NCI-H1092 (cell line): ENCODE measurements at regions not wholly inside any gene's neighbourhood (a gene's known extent, or its start where the extent isn't known, plus 50 kb on each side); places are given as distances from the start of the nearest gene placed in this dataset.

Experiments
- DNase-seq: peaks from one replicate; lab custom pipeline; 2025; lab: John Stamatoyannopoulos, UW

DNA sequence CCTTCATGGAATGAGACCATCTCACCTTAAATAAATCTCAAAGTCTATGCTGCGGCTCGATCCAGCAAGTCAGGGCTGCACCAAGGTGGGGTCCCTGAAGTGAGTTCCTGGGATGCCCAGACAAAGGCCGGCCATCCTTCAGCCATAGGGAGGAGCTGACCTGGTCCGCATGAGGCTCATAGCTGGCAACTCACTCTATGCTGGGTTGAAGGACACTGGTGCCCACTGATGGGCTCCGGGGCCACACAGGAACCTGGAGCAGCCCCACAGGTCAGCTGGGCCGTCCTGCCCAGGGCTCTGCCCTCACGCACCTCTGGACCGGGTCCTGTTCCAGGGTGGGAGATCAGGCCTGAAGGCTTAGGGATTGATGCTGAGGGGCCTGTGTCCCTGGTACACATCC is 1339.3 kb downstream of the TBC1D22A start:
- no peak for DNase-seq

DNA sequence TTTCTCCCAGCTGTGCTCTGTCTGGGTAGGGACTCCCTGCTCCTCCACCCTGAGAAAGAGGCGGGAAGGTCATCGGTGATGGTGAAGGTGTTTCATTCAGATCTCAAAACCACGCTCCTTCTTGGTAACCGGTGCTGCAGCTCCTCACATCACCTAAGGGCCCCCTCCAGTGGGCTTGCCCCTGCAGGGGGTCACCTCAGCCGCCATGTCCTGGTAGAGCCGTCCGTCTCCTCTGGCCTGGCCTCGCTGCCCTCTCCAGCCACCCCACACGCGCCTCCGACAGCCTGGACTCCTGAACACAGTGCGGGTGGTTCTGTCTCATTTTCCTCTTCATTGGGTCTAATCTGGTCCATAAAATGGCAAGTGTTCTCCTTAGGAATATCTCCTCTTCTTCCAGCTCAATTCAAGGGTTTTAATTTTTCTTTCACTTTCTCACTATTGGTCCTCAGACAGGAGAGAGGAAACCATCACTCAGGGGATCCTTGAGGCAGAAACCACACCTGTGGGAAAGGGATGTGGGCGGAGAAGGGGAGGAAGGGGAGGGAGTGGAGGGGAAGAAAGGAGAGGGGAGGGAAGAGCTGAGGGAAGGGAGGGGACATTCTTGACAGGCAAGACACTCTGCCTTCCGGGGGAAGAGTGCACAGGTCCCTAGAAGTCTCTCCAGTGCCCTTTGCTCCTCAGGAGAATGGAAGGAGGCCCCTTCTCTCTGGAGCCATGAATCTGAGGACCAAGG is 1338.4 kb downstream of the TBC1D22A start:
- DNase-seq, result no peak

DNA sequence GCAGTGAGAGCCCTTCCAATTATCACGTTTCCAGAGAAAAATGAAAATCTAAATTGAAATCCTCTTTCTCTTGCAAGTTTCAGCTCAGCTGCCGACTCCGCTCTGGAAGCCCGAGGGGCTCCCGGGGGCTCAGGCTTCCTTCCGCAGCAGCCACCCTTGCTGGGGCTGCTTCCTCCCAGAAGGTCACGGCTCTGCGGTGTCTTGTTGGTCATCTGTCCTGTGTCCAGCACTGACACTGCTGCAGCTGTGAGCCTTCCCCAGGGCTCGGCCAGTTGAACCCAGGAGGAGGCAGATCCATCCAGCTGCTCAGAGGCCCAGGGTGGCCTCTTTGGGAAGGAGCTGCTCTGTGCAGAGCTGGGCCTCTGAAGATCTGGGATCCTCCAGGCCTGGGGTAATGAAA is 1337.2 kb downstream of the TBC1D22A start:
- no peak for DNase-seq

DNA sequence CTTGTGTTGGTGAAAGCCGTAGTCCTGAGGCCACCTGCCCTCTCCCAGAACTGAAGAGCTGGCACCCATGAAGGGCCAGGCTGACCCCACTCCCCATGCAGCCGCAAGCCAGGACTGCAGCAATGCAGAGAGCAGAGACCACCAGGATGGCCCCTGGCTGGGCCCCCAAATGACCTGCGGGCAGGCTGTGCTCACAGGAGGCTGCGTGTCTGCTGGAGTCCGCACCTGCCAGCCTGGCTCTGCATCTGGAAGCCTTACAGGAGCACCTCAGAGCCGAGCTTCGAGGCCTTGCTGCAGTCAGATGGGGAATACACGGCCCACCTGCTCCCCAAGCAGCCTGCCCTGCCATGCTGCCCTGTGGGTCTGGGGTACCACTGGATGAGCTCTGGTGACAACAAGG is 1336.8 kb downstream of the TBC1D22A start:
- no peak for DNase-seq

DNA sequence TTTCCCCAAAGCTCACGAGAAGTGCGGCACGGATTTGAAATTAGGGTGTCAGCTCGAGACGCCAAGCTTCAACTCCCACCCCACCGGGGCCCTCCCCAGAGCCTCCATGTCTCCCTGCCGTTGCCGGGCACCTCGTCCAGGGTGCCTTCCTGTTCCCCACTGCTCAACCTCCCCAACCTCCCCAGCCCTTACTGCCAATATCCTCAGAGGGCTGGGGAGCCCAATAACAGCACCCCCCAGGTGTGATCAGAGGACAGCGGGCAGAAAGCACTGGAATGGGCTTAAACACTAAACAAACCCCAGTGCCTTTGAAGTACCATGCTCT is 1336.4 kb downstream of the TBC1D22A start:
- DNase-seq, result no peak

DNA sequence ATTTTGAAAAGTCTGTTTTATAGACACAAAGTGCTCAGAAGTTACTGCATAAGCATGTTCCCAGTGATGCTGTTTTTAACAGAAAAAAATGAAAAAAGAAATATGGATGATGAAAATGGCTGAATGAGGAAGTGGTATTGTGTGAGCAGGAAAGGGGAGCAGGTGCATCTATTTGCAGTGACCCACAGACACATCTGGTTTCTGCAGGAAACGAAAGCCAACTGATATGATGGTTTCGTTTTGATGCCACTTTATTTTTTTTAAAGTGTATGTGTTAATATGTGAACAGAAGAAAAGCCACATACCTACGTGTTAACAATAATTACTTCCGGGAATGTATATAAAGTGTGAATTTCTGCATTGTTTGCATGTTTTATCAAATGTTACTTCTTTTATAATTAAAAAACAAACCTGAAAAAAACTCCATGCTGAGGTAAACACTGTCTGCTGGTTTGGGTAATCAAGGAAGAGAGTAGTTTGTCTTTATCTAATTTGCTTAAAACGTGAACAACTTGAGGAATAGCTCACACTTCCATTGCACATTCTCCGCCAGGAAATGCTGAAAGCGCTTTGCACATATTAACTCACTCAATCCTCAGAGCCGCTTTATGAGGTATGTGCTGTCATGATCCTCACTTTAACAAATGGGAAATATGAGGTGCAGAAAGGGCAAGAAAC is 1335.9 kb downstream of the TBC1D22A start:
- DNase-seq, result no peak

DNA sequence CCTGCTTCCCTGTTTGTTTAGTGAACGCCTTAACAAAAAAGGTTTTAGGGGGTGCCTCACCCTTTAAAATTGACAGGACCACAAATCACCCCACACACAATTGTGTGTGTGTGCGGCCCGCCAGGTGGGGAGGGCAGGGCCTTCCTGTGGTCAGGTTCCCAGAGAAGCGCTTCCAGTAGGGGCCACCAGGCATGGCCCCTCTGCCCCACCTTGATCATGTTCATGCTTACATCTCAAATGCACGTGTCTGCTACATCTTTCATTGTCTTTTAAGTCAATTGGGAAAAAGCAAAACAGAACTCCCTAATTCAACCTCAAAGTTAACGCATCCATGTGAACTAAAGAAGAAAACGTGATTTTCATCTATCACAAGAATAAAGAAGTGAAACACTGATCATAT is 1335.3 kb downstream of the TBC1D22A start:
- no peak for DNase-seq

DNA sequence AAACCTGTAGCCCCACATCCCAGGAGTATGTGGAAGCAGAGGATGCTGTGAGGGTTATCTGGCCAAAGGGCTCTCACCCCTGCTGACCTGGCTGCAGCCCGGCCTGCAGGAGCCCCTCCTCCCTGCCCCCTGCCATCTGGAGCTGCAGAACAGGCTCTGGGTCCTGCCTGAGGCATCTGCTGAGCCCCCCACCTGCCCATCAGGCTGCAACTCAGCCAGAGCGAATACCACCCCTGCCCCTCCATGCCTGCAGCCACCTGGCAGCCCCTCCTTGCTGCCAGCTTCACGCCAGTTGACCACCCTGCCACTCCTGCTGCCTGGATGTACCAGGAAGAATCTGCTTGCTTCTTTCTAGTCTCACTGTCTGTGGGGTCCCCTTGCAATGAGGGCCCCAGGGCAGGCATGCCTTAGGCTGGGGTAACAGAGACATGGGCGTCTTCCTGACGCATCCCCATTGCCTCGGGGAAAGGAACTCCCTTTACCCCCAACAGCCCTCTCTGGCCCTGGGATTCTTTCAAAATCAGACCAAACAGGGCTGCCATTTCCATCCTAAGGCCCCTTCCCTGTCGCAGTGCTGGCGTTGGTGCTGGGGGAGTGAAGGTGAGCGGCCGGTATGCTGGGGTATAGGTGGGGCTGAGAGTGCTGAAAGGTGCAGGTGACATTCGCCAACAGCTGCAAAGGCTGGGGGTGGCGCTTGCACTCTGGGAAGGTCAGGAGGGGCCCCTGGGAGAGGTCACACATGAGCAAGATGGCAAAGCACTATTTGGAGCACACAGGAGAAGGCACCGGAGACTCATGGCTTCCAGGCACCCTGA is 1334.6 kb downstream of the TBC1D22A start:
- DNase-seq, result no peak

DNA sequence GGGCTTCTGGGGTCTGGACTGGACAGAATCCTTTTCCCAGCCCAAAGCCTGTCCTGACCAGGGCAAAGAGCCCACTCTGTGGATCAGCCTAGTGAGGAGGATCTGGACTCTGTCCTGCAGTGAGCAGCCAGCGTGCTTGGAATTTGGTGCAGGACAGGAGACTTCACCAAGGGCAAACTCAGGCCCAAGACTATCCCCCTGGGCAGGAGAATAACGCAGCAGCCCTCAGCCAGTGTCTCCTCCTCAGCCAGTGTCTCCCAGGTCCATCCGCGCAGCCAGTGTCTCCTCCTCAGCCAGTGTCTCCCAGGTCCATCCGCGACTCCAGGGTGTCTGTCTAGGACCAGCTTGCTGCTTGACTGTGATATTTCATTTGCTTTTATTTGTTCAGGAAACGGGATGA is 1334.0 kb downstream of the TBC1D22A start:
- DNase-seq, result no peak

DNA sequence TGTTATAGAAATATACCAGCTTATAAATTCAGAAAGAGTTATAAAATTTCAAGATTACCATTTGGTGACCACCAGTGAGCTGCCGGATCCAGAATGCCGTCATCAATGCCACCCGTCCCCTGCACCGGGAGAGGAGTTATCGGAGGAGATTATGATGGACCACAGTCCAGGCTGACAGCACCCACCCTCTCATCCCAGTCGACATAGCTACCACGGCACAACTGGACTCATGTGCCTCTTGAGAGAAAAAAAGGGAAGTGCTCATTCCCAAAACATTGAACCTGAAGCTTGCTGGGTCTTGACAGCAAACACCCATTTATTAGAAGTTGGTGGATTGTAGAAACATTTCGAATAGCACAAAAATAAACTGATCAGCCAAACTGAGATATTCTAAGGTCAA is 1331.5 kb downstream of the TBC1D22A start:
- DNase-seq, result no peak

DNA sequence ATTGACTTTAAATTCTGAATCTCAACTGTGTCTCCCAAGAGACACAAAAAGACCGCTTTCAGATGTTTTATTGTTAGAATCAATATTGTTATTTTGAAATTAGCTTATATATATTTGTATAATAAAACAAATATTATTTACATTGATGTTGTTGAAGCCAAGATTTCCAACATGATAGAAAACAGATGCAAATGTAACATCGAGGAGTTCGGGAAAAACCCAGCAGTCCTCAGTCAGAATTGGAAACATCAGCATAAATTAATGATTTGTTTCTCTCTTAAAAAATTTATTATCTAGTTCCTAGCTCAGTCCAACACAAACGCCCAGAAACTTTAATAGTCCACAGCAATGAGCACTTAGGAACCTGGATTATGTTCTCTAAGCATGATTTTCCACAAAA is 1330.4 kb downstream of the TBC1D22A start:
- DNase-seq, result no peak

DNA sequence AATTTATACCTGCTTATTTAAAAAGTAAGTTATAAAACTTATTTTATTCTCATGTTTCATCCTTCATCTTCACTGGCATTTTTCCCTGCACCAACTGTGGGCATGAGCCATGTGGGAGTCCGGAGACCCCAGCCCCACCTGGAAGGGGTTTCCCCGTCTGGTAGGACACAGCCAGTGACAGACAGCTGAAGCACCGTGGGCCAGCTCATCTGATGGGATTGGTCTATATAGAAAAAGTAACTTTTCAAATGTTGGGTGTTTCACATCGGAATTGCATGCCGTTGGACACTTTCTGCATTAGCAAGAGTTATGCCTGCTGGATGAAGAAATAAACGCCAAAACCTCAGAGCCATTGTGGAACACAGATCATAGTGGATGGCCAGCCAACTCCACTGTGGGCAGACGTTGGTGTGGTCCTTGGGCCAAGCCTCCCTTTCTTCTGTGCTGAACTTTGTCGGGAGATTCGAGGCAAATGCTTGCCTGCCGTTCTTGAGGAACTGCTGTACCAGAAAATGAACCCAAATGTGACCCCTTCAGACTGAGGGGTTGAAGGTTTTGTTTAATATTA is 1329.3 kb downstream of the TBC1D22A start:
- DNase-seq, result no peak

DNA sequence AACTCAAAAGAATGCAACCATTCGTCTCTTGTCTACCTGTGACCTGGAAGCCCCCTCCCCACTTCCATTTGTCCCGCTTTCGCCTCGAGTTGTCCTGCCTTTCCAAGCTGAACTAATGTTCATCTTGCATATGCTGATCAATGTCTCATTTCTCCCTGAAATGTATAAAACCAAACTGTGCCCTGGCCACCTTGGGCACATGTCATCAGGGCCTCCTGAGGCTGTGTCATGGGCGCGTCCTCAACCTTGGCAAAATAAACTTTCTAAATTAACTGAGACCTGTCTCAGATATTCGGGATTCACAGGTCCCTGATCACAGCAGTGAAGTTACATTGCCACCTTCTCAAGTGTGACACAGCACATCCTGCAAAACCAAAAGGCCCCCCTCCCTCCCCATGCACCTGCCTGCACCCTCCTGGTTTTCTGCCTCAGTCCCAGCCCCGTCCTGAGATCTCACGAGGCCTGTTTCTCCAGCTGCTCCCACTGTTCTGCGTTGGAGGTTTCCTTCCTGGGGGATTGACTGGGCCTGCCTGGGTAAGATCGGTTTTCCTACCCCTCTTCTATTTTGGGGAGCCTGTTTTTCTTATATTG is 1328.7 kb downstream of the TBC1D22A start:
- no peak for DNase-seq

DNA sequence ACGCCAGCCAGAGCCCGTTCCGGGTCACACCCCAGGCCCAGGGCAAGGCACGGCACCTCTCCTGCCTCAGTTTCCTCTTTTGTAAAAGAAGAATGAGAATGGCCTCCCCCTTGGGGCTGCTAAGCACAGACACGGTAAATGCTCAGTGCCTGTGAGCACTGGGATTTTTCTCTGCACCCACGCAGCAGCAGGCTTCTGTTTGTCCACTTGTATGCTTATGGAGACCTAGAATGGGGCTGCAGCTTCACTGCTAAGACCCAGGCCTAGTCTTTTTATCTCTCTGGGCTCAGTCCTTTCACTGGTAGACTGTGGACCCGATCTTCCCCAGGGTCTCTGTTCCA is 1327.9 kb downstream of the TBC1D22A start:
- DNase-seq, result no peak

DNA sequence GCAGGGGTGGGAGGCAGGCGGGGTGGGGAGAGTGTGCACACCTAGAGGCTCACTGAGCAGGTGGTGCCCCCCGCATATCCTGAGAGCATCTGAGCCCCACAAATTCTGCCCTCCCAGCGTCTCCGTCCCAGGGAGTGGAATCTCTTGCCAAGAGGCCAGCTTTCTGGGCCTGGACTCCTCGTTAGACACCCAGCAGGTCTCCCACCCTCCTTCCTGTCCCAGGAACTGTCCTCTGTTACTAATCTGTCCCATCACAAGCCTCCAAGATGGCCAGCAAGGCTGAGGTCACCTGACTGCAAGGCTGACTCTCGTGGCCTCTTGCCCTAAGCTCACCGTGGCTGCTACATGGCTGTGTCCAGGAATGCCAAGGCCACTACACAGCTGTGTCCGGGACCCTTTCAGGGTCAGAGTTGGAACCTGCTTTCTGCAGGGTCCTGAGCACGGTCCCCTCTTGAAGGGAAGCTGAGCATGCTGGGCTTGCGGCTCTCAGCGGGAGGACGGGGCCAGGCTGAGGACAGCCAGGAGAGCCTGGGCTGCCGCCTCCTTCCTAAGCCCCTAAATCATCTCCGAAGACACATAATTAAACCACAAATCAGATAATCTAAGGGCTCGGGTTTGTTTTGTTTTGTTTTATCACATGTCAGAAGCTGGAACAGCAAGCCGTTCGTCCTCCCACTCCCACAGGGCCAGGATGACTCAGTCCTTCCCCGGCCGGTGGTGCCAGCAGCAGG is 1327.3 kb downstream of the TBC1D22A start:
- no peak for DNase-seq

DNA sequence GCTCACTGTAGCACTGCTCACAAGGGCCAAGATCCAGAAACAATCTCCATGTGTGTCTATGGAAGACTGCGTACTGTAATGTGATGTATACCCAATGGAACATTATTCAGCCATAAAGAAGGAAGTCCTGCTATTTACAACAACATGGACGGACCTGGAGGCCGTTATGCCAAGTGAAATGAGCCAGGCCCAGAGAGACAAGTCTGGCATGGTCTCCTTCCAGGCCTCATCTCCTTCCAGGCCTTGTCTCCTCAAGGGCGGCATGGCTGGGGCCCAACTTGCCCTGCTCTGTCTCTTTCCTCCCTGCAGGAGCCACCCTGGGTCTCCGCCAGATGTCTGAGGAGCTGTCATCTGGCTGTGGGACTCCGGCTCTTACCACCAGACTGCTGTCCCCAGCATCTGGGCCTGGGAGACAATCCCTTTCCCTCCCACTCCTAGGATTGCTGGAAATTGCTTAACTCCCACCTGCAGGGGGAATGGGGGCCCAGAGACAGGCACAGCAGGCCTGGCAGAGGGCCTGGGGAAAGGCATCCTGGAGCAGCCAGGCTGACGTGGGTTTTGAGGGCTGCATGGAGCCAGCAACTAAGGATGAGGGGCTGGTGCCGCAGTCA is 1326.6 kb downstream of the TBC1D22A start:
- no peak for DNase-seq

DNA sequence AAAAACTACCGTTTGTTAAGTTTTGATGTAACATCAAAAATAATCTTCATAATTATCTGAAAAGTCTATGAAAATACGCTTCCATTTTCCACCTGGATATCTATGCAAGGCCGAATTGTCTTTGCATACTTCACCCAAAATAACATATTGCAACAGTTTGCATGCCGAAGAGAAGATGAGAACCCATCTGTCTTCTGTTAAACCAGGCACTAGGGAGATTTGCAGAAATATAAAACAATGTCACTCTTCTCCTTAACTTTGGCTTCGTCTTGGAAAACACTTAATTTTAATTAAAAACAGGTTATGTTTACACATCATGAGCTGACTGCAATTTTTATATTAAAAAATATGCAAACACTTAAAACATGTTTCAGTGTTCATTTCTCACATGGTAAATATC is 1325.8 kb downstream of the TBC1D22A start:
- DNase-seq, result no peak

DNA sequence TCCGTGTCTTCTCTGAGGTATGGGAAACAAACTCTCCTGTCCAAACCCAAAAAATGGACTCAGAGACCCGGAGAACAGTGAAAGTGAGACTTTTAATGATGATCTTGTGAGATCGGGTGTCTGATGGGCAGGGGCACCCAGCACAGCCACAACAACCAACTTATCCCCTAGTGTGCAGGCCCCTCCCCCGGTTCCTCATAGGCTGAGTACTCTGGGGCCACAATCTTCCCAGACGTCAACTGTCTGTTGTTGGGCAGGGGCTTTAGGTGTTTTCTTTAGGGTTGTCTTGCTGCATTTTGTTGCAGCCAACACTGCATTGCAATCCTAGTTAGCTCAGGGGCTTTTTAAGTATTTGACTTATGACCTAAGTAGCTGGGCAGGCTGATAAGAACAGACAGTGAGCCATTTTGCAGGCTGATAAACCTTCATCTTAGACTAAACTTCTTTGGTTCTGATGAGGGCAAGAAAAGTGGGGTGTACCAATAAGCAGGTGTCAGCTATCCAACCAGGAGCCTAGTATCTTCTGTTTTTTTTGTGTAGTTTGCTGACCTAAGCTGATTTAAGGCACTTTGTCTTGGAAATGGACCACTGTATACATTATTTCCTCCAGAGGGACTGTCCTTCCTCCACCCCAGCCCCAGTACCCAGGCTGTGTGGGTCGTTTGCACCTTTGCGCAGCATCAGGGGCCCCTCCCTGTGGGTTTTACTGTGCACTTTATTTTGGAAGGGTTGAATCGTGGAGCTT is 1323.6 kb downstream of the TBC1D22A start:
- DNase-seq, result no peak

DNA sequence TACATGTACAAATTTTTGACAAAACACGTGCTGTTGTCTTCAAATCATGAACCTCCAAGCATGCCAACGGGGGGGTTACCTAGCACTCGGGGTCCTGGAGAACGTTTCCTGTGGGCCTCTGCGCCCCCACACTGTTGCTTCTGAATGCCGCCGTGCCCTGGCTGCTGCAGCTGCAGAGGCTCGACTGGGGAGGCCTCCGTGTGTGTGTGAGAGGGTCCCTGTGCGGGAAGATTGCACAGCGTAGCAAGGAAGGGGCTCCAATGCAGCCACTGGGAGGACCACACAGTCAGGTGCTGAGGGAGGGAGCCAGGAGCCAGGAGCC is 1322.2 kb downstream of the TBC1D22A start:
- no peak for DNase-seq

DNA sequence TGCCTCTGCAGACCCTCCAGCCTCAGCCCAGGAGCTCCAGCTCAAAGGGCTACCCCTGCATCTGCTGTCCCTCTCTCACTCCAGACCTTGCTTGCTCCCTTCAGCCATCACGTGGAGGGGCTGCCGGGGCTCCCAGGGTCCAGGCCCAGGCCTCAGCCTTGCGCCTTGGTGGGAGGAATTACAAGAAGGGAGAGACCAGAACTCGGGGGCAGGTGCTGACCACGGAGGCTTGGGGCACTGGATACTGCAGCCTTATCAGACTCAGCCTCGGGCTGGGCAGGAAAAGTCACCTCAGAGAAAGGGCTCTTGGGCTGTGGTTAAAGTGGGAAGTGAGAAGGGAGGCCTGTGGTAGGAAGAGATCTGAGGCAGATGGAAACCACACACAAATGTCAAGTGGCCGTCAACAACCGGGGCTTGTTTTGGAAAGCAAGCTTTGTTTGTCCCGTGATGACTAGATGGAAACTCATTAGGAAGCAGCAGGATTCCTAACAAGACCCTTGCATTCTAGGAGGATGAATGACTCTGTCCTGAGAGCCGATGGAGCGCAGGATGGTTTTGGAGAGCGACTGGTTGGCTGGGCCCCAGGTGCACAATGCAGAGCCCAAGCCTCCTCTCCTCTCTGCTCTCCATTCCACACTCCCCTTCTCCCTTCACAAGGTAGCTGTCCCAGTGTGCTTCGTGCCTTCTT is 1321.7 kb downstream of the TBC1D22A start:
- no peak for DNase-seq
